ENCODE measurements at regions not wholly inside any gene's neighbourhood (a gene's known extent, or its start where the extent isn't known, plus 50 kb on each side); places are given as distances from the start of the nearest gene placed in this dataset.

- TF ChIP-seq FOXJ3 (CRISPR knock-in tag; IDR thresholded peaks at IDR 0.05): no peak
- TF ChIP-seq CTCF (IDR thresholded peaks at IDR 0.05): no peak
Measured at GRCh38 chr16:27600381-27600780, 50.4 kb downstream of the KATNIP start.

All from SK-N-SH (cell line).